GM19328 (cell line): ENCODE measurements at regions not wholly inside any gene's neighbourhood (a gene's known extent, or its start where the extent isn't known, plus 50 kb on each side); places are given as distances from the start of the nearest gene placed in this dataset.
A peak's percentile ranks its signal among the peaks of the same experiment; 100 is the strongest.
"Not testable (repeated sequence)": the region's sequence is repeated elsewhere in the genome, so short reads cannot be mapped to it uniquely, and the experiment has no call there.

Experiments used
- ATAC-seq: cut with Tn5 transposase; IDR thresholded peaks from one replicate; pipeline ENCODE4 v1.9.1; 2021; ENCODE audit warnings: mild to moderate bottlenecking, moderate library complexity; ENCODE audit not compliant: unreplicated experiment

DNA sequence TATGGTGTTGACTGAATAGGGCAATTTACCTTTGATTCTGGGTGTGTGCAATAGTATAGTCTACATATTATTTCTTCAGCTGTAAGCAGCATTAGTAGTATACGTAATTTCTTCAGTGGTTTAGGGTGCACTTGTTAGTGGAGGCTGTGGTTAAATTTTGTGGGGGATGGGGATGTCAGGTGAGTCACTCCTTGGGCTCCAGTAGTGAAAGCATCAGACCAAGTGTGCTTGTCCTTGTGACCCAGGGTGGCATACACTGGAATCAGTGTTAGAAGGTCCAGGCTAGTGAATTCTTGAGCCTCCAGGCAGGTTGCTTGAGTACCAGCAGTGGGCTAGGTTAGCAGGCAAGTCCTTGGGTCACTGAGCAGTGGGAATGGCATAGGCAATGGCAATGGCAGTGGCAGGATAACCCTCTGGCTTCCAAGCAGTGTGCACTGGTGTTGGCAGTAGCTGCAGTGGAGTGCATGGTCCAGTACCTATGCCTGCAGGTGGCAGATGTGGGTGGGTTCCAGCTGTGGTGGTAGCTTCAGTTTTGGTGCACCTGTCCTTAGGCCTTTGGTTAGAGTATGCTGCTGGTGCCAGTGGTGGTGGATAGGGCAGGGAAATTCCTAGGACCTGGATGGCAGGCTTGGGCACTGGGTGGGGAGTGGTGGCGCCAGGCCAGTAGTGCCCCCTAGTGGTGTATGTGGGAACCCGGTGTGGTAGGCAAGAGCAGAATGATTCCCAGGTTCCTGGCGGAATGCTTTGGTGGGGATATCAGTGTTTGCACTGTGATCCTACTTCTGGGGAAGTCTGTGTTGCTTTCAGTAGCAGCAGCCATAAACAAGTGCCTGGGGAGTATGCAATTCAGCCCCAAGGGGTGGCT, 531.0 kb downstream of the SMARCA1 start:
- no peak for ATAC-seq

GRCh38 chrX:128975745-128976144, 547.5 kb downstream of the SMARCA1 start:
- peak; percentile 77 for ATAC-seq

GRCh38 chrX:128973033-128973432, 550.3 kb downstream of the SMARCA1 start:
- ATAC-seq: no peak

- ATAC-seq: no peak
Observed at GRCh38 chrX:128961290-128961689, 562.0 kb downstream of the SMARCA1 start.

- not testable (repeated sequence) for ATAC-seq
Observed at GRCh38 chrX:128954697-128955096, 568.6 kb downstream of the SMARCA1 start.

DNA sequence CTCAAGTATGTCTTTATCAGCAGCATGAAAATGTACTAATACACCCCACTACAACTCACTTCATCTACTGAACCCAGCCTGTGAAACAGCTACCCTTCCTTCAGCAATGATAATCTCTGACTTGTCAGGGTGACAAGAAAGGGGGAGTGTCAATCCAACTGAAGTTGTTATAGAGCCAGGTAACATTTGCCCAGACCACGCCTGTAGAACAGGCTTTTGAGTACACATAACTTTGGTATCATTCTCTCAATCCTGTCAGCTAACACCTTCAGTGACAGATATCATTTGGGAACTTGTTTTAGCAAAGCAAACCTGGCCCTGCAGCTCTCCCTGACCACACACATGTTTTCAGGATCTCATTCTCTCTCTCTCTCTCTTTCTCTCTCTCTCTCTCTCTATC, 592.2 kb downstream of the SMARCA1 start:
- ATAC-seq: no peak

GRCh38 chrX:128929271-128930057, 593.8 kb downstream of the SMARCA1 start:
- no peak for ATAC-seq

DNA sequence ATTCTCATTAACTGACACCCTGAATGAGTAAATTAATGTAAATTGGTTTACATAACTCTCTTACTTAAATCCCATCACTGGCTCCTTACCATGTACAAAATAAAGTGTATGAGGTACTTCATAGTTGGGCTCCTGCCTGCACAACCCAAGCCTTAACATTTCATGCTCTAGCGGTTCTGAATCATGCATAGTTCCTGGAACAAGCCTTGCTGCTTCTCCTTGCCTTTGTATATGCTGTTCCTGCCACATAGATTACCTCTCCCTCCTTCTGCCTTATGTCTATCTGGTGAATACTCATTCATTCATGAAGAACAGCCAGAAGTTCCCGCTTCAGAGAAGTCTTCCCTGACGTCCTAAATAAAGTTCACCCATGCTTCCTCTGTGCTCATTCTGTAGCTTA, 594.7 kb downstream of the SMARCA1 start:
- no peak for ATAC-seq

DNA sequence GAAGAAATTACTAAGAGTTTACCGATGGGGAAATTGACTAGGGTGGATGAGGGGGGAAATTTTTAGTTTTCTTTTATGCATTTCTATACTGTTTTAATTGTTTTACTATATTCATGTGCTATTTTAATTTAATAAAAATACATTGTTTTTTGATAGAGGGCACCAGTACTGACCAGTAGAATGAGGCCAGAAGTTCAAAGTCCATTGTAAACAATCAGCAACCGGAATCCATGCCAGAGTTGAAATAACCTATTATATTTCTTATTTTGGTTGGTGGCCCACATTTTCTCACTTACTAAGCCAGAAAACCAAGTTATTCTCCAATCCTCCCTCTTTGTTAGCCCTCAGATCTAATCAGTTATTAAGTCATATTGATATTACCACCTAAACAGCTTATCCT, 595.9 kb downstream of the SMARCA1 start:
- no peak for ATAC-seq

- no peak for ATAC-seq
Observed at GRCh38 chrX:128906753-128907152, 616.5 kb downstream of the SMARCA1 start.

DNA sequence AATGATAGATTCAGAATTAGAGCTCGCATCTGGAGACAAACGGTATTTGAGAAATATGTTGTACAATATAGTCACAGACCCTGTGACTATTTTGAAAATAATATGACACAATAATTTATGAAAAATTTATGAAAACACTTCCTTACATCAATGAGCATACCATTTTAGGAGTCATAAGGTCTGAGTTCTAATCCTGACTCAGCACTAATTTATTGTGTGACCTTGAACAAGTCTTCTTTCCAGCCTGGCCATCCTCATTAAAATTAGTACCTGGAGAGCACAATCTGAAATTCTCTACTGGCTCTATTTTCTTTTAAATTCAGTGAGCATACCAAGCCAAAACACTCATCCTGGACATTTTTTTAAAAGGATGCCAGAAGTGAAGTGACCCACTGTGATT, 622.3 kb downstream of the SMARCA1 start:
- no peak for ATAC-seq

- no peak for ATAC-seq
Observed at GRCh38 chrX:128897621-128898020, 625.7 kb downstream of the SMARCA1 start.

DNA sequence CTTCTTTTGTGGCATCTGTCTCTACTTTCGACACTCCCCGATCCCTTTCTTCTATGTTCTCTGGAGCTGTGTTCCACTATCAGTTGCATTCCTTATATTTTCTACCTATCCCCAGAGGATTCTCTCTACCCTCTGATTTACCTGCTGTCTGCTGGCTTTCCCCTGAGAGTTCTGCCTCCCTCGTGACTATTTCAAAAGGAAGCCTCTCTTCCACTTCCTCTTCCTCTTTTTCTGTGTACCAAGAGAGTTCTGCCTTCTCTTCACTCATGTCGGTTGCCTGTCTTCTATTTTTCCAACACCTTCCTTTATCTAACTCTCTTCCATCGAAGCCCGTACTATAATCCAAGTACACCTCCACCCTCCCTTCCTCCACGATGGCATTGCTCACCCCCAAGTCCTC, 631.7 kb downstream of the SMARCA1 start:
- no peak for ATAC-seq

DNA sequence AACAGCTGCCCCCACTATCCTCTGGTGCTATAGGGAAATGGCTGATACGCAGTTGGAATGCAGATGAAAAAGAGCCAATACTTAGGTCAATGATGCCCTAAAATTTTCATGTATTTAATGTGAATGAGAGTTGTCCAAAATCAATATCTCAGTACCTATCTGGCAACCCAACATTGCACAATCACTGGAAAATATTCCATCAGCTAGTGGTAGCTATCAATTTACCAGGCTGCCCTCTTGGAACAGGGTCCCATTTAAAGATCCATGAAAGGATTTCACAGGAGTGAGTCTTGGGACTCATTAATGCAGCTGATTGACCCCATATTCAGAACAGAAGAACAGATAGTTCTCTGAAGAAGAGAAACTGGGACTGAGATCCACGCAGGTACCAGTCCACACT, 638.9 kb downstream of the SMARCA1 start:
- no peak for ATAC-seq

GRCh38 chrX:128883650-128884049, 639.6 kb downstream of the SMARCA1 start:
- ATAC-seq: no peak

- no peak for ATAC-seq
Observed at GRCh38 chrX:128870361-128870760, 652.9 kb downstream of the SMARCA1 start.

DNA sequence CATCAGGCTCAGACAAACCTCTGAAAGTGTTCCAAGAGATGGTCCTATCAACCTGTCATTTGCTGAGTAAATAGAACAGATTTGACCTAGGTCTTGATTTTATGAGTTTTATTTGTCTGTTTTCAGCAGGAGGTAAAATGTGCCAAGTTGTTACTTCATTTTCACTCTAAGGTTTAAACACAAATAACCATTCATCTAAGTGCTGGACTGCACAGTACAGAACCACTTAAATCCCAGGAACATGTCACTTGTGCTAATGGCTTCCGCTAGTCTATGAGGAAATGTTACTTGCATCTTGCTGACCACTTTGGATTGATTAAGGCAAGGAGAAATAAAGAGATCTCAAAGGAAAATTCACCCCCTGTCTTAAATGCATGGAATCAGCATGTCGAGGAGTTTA, 660.7 kb downstream of the SMARCA1 start:
- no peak for ATAC-seq

DNA sequence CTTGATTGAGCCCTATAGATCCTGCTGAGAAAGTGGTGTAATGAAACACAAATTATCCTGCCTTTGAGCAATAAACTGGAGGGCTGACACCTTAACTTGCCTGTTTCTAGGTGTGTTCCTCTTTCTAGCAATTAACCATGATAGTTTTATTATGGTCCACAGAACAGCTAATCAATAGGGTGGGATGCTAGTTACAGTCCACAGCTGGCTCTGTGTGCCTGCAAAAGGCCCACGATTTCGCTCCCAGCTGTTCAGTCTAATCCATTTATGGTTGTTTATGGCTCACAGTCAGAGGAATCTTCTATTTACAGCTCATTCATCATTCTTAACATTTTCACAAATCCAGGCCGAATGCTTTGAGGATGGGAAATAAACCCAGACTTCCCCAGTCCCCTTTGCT, 674.9 kb downstream of the SMARCA1 start:
- no peak for ATAC-seq

- no peak for ATAC-seq
Observed at GRCh38 chrX:128846385-128846784, 676.9 kb downstream of the SMARCA1 start.

GRCh38 chrX:128818690-128819089, 704.6 kb downstream of the SMARCA1 start:
- ATAC-seq: no peak

- ATAC-seq: no peak
Observed at GRCh38 chrX:128816919-128817318, 706.4 kb downstream of the SMARCA1 start.

- ATAC-seq: no peak
Observed at GRCh38 chrX:128807367-128807766, 715.9 kb downstream of the SMARCA1 start.
